OCI-LY1 (cell line): ENCODE measurements at regions not wholly inside any gene's neighbourhood (a gene's known extent, or its start where the extent isn't known, plus 50 kb on each side); places are given as distances from the start of the nearest gene placed in this dataset.

ENCODE experiments used
- H2AFZ ChIP-seq: fragments of 200-600 bp; sonication (generic), shearing (Covaris generic); 2 replicates; pipeline ENCODE4 v1.6.0; 2014; ENCODE audit warnings: antibody characterized with exemption, mild to moderate bottlenecking, low read length
- H3F3A ChIP-seq: fragments of 200-600 bp; sonication (generic), shearing (Covaris generic); 2 replicates; pipeline ENCODE4 v1.6.0; 2014; ENCODE audit warnings: mild to moderate bottlenecking, antibody characterized with exemption, low read length, moderate library complexity; ENCODE audit not compliant: insufficient read depth
- H3K27ac ChIP-seq: fragments of 200-600 bp; sonication (generic); 2 replicates; pipeline ENCODE4 v1.5.1; 2014; ENCODE audit warnings: low read length, mixed run types, mild to moderate bottlenecking, low read depth; ENCODE audit not compliant: poor library complexity, severe bottlenecking
- H3K27me3 ChIP-seq: fragments of 200-600 bp; sonication (generic); 2 replicates; pipeline ENCODE4 v1.6.0; 2014; ENCODE audit warnings: antibody characterized with exemption, mild to moderate bottlenecking, low read length, moderate library complexity; ENCODE audit not compliant: insufficient read depth
- H3K36me3 ChIP-seq: fragments of 200-600 bp; sonication (generic); 2 replicates; pipeline ENCODE4 v1.6.1; 2014; ENCODE audit warnings: mild to moderate bottlenecking, antibody characterized with exemption, low read length, moderate library complexity, mixed read lengths; ENCODE audit not compliant: insufficient read depth
- H3K4me1 ChIP-seq: fragments of 200-600 bp; sonication (generic); 2 replicates; pipeline ENCODE4 v1.5.1; 2014; ENCODE audit warnings: mild to moderate bottlenecking, low read length, moderate library complexity; ENCODE audit not compliant: insufficient read depth, severe bottlenecking
- H3K4me2 ChIP-seq: fragments of 200-600 bp; sonication (generic), shearing (Covaris generic); 2 replicates; pipeline ENCODE4 v1.6.1; 2014; ENCODE audit warnings: low read length
- H3K4me3 ChIP-seq: fragments of 200-600 bp; sonication (generic); 2 replicates; pipeline ENCODE4 v1.5.1; 2014; ENCODE audit warnings: low read length, low read depth, mild to moderate bottlenecking, mixed read lengths; ENCODE audit not compliant: poor library complexity, severe bottlenecking
- H3K79me2 ChIP-seq: fragments of 200-600 bp; shearing (Covaris generic); 2 replicates; pipeline ENCODE4 v1.6.1; 2016; ENCODE audit warnings: mixed run types, low read length, mixed read lengths; ENCODE audit not compliant: insufficient read depth
- H3K9ac ChIP-seq: fragments of 200-600 bp; sonication (generic), shearing (Covaris generic); 2 replicates; pipeline ENCODE4 v1.6.1; 2014; ENCODE audit warnings: mild to moderate bottlenecking, low read length, mixed read lengths
- H3K9me2 ChIP-seq: fragments of 200-600 bp; sonication (generic), shearing (Covaris generic); 2 replicates; pipeline ENCODE4 v1.6.1; 2014; ENCODE audit warnings: low read depth, mild to moderate bottlenecking, low read length, mixed read lengths
- H3K9me3 ChIP-seq: fragments of 200-600 bp; shearing (Covaris generic); 2 replicates; pipeline ENCODE4 v1.6.1; 2014; ENCODE audit warnings: low read length, mixed read lengths
- H4K20me1 ChIP-seq: fragments of 200-600 bp; sonication (generic), shearing (Covaris generic); 2 replicates; pipeline ENCODE4 v1.6.0; 2016; ENCODE audit warnings: mild to moderate bottlenecking, low read length; ENCODE audit not compliant: insufficient read depth
- CTCF ChIP-seq: fragments of 200-600 bp; sonication (generic), shearing (Covaris generic); IDR thresholded peaks from 2 replicates; pipeline ENCODE4 v1.5.1; 2017; ENCODE audit warnings: mild to moderate bottlenecking, antibody characterized with exemption, low read length, moderate library complexity, mixed read lengths
- EZH2 ChIP-seq: fragments of 200-600 bp; sonication (generic), shearing (Covaris generic); IDR thresholded peaks from 2 replicates; pipeline ENCODE4 v1.8.0; 2017; ENCODE audit warnings: borderline replicate concordance, mixed run types, mild to moderate bottlenecking, antibody characterized with exemption, low read length, moderate library complexity, mixed read lengths

GRCh38 chr14:97709552-97709951 is 912.4 kb downstream of the VRK1 start:
- H3K9me3 ChIP-seq = no peaks in the 10 kb centered on the region
- no peak for TF ChIP-seq EZH2
- TF ChIP-seq CTCF = no peak
- H3K27me3 ChIP-seq = no peaks in the 10 kb centered on the region
- no peaks in the 10 kb centered on the region for H3K4me1 ChIP-seq
- H3K4me3 ChIP-seq = no peak overlapping the region
- H3K9me2 ChIP-seq = no peaks in the 10 kb centered on the region
- no peak overlapping the region for H3K4me2 ChIP-seq
- no peaks in the 10 kb centered on the region for H3K36me3 ChIP-seq
- H3K27ac ChIP-seq = no peak overlapping the region
- H3F3A ChIP-seq = no peaks in the 10 kb centered on the region
- no peaks in the 10 kb centered on the region for H3K79me2 ChIP-seq
- no peak overlapping the region for H2AFZ ChIP-seq
- H4K20me1 ChIP-seq = no peaks in the 10 kb centered on the region
- H3K9ac ChIP-seq = no peak overlapping the region

- H3K27me3 ChIP-seq = no peaks in the 10 kb centered on the region
- no peaks in the 10 kb centered on the region for H3K79me2 ChIP-seq
- TF ChIP-seq EZH2 = no peak
- TF ChIP-seq CTCF = no peak
- no peak overlapping the region for H3K9ac ChIP-seq
- no peak overlapping the region for H3K27ac ChIP-seq
- H2AFZ ChIP-seq = no peak overlapping the region
- H3K4me3 ChIP-seq = no peak overlapping the region
- no peaks in the 10 kb centered on the region for H3K9me3 ChIP-seq
- no peaks in the 10 kb centered on the region for H3K4me1 ChIP-seq
- no peak overlapping the region for H3K4me2 ChIP-seq
- H3K36me3 ChIP-seq = no peaks in the 10 kb centered on the region
- H3K9me2 ChIP-seq = no peaks in the 10 kb centered on the region
- no peaks in the 10 kb centered on the region for H4K20me1 ChIP-seq
- no peaks in the 10 kb centered on the region for H3F3A ChIP-seq
Observed at GRCh38 chr14:97710726-97711125, 913.5 kb downstream of the VRK1 start.

GRCh38 chr14:97712471-97712870 is 915.3 kb downstream of the VRK1 start:
- Histone ChIP-seq H3K9me3 (no peaks in the 10 kb centered on the region), H4K20me1 (no peaks in the 10 kb centered on the region), H3K27me3 (no peaks in the 10 kb centered on the region), H3K4me1 (no peaks in the 10 kb centered on the region), H3K9ac (no peak overlapping the region), H2AFZ (no peak overlapping the region), H3K4me3 (no peak overlapping the region), H3K79me2 (no peaks in the 10 kb centered on the region), H3K4me2 (no peak overlapping the region), H3K36me3 (no peaks in the 10 kb centered on the region), H3F3A (no peaks in the 10 kb centered on the region), H3K27ac (no peak overlapping the region), H3K9me2 (no peaks in the 10 kb centered on the region)
- no peak for TF ChIP-seq CTCF
- no peak for TF ChIP-seq EZH2
